Skin epidermis (tissue), 12 donors: ENCODE measurements at regions not wholly inside any gene's neighbourhood (a gene's known extent, or its start where the extent isn't known, plus 50 kb on each side); places are given as distances from the start of the nearest gene placed in this dataset.
"Not testable (repeated sequence)": the region's sequence is repeated elsewhere in the genome, so short reads cannot be mapped to it uniquely, and the experiment has no call there.

Source experiments
- H3K27ac ChIP-seq, 21 experiments: fragments of 200-600 bp; sonication (generic) in 11 of 21; one replicate each; pipeline ENCODE4 v1.5.0; 2020; ENCODE audit warnings: mild to moderate bottlenecking in 3 of 21, inconsistent platforms in 2 of 21, moderate library complexity in 2 of 21
- H3K4me3 ChIP-seq, 7 experiments: fragments of 200-600 bp; sonication (generic) in 2 of 7; one replicate each; pipeline ENCODE4 v1.5.0; 2020; ENCODE audit warnings: inconsistent platforms in 2 of 7, mild to moderate bottlenecking in 2 of 7, moderate library complexity in 1 of 7

DNA sequence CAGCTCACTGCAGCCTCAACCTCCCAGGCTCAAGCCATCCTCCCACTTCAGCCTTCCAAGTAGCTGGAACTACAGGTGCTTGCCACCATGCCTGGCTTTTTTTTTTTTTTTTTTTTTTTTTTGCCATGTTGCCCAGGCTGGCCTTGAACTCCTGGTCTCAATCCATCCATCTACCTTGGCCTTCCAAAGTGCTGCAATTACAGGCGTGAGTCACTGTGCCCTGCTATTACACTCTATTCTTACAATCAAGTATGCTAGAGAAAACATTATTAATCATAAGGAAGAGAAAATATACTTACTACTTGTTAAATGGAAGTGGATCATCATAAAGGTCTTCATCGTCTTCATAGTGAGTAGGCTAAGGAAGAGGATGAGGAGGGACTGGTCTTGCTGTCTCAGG is 93.3 kb upstream of the DOCK9 start:
- H3K27ac ChIP-seq = no peak overlapping the region
- no peak overlapping the region for H3K4me3 ChIP-seq

DNA sequence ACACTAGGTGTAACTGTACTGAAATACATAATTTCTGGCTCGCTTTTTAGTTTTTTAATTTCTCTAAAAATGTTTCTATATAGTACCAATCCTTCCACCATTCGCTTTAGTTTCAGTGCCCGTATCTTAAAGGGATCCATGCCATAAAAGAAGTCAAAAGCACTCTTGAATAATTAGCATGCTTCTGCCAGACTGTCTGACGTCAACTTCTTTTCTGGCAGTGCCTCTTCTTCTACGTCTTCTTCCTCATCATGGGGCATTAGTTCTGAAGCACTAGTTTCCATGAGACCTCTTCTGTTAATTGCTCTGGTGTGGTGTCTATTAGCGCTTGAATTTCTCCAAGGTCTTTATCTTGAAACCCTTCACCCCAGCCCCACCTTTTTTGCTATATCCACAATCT is 93.8 kb upstream of the DOCK9 start:
- Histone ChIP-seq H3K27ac (no peak overlapping the region), H3K4me3 (no peak overlapping the region)

DNA sequence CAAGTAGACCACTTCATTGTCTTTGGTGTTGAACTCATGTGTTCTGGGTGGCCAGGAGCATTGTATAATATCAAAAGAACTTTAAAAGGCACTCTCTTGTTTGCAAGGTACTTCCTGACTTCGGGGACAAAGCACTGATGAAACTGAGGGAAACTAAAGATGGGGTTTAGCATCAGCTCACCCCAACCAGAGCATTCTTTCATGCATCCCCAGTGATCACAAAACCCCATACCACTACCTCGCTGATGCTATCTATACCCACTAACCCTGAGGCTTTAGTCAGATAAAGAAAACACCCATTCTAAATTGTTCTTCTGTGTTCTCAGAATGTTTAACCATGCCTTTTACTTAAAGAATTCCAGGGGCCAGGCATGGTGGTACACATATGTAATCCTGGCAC is 94.5 kb upstream of the DOCK9 start:
- no peak overlapping the region for H3K4me3 ChIP-seq
- no peak overlapping the region for H3K27ac ChIP-seq

DNA sequence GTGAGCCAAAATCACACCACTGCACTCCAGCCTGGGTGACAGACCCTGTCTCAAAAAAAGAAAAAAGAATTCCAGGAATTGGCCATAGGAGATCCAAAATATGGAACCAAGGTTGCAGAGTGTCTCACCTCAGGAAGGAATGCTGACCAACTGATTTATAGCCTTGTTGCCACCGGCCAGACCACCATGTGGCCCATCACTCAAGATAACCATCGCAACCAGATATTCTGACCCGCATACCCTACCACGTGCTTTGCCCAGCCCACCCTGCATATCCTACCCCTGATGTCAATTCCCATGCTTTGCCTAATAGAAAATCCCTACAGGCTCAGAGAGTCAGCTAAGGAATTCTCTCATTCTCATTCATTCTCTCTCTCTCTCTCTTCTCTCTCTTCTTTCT is 95.1 kb upstream of the DOCK9 start:
- Histone ChIP-seq H3K4me3 (no peak overlapping the region), H3K27ac (no peak overlapping the region)

DNA sequence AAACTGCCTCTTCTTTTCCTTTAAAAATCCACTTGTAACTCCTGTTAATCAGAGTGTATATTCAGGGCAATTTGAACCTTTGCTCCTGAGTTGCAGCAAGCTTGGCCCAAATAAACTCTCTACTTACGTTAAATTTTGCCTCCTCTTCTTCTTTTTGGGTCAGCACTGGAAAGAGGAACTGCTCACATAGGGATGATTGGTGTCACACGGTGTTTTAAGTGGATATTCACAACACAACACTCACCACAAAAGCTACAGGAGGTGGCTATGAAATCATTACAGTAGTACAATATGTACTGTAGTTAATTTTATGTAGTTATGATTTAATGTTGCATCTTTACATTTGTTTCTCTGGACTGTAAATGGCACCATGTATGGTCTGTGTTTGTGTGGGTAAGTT is 96.8 kb upstream of the DOCK9 start:
- Histone ChIP-seq H3K4me3 (no peak overlapping the region), H3K27ac (no peak overlapping the region)

DNA sequence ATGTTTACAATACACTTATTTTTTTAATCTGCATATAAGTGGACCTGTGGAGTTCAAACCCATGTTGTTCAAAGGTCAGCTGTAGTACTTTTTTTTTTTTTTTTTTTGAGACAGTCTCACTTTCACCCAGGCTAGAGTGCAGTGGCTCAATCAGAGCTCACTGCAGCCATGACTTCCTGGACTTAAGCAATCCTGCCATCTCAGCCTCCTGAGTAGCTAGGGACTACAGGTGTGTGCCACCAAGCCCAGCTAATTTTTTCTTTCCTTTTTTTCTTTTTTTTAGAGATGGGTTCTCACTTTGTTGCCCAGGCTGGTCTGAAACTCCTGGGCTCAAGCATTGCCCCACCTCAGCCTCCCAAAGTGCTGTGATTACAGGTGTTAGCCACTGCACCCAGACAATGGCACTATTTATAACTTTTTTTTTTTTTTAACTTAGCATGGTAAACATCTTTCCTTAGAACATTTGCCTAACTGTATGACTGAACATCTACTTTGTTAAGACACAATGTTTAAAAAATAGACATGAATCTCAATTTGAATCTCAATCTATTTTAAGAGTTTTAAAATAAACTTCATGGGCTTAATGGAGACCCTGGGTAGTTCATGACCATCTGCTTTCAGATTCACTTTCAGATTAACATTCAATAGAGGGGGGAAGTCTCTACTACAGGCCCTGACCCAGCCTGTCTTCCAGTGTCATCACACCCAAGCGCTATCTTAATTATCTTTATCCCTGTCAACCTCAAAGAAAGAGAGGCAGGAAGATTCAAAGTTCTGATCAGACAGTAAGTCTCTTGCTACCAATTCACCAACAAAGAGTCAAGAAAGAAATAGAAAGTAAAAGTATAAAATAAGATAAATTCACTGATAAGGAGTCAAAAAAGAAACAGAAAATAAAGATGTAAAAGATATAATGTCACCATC is 97.7 kb upstream of the DOCK9 start:
- H3K4me3 ChIP-seq = no peak overlapping the region
- H3K27ac ChIP-seq = peak overlapping the region in 1 of 21 experiments; percentile 67

DNA sequence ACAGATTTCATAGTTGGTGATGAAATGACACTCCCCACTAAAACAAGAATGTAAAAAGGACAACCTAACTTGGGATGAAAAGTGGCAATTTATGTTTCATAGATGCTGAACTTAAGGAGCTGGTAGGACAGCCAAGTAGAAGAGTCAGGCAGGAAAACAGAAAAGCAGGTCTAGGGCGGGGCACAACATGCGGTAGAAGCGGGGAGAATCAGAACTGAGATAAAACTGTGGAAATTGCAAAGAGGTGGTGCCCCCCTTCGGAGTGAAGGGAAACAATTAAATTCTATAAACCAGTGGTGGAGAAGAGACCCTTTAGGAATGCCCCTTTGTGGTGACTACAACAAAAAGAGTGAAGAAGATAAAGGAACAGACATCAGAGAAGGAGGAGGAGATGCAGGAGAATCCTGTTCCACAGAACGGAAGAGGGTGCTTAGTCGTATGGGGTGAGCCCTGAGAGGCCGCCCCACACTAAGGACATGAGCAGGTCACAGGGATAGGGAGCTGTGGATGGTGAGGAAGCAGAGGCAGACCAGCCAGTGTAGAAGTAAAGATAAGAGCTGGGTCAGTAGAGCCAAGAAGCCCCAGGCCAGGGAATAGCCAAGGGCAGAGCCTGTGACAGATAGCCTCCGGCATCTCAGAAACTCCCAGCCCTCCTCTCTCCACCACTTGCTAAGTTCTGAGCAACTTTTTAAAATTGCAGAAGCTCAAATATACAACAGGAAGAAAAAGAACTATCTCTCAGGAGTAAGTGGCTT is 100.3 kb upstream of the DOCK9 start:
- Histone ChIP-seq H3K4me3 (no peak overlapping the region), H3K27ac (no peak overlapping the region)

DNA sequence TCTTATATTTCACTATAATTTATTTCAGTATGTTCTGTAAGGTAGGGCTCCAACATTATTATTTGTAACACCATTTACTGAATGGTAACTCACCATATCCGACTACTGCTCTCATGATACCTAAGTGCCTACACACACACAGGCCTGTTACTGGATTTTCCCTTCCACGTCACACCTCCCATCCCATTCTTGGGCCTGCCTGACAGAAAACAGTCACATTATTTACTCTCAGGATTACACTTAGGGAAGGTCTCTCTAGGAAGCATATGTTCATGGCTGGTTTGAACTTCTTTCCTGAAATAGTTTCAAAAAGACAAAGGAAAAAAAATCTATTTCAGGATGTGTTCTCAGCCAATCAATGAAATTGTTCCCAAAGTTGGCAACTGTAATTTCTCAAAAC is 102.3 kb upstream of the DOCK9 start:
- H3K4me3 ChIP-seq = no peak overlapping the region
- H3K27ac ChIP-seq = no peak overlapping the region

DNA sequence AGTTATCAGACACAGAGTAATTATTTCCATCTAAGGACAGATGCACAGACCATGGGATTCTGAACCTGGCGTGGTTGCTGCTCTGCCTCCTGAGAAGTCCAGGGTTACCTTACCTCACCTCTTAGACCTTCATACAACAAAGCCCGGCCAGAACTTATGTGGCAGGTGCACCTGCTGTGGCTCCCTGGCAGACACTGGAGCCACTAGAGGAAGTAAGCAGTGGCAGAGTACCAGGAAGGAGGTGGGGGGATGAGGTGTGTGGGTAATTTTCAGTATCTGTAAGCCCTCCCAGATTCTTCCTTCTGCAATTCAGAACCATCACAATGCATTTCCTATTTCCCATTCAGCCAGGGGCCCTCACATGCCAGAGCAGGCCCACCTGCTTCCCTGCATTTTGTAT is 106.1 kb upstream of the DOCK9 start:
- H3K27ac ChIP-seq = peak overlapping the region in 4 of 21 experiments; percentile 16 to 97 (median 25)
- peak overlapping the region in 2 of 7 experiments; percentile 75 to 89 for H3K4me3 ChIP-seq

DNA sequence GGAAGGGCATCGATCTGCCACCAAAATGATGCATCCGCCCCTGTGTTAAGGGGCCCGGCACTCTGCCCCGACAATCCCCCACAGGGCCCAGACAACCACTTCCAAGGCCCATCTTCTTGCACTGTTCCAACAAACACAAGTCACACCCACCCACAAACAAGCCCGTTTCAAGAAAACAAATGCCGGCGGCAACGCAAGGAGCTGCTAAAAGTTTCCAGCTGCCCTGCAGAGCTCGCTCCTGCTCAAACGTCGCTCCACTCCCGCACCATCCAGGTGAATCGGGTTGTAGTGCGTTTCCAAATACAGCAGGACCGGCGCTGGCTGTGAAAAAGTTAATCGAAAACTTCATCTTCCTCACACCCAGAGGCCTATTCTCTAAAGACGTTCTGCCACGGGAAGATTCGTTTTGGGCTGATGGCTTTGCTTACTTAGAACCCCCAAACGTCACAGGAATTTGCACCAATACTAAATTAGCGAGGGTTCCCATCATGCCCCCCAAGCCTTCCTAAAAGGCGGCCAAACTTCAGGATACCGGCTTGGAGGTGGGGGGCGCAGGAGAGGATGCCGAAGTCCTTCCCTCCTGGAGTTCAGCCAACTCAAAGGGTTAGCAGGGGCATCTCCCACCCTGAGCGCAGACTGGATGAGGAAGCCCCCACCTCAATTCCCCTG is 107.4 kb upstream of the DOCK9 start:
- peak overlapping the region; percentile 67 to 89 (median 72) for H3K4me3 ChIP-seq
- peak overlapping the region in 18 of 21 experiments; percentile 51 to 97 (median 84) for H3K27ac ChIP-seq

DNA sequence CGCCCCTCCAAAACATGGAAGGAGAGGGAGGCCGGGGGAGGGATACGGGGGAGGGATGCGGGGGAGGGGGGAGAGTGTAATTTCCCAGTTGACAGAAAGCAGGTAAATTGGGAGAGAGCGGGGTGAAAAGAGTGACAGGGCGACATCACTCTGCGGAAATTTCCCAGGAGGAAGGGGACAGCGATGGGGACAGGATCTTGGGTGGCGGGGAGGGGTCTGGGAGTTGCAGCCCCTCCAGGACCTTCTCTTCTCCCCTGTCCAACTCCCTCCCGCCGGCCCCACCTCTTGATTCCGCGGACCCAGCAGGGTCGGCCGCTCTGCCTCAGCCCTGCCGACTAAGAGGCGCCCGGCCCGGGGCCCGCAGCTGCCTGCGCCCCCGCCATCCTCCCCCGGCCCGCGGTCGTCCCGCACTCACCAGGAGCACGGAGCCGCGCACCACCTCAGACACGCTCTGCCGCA is 108.0 kb upstream of the DOCK9 start:
- Histone ChIP-seq H3K27ac (peak overlapping the region; percentile 25 to 97 (median 82)), H3K4me3 (peak overlapping the region; percentile 67 to 89 (median 72))

DNA sequence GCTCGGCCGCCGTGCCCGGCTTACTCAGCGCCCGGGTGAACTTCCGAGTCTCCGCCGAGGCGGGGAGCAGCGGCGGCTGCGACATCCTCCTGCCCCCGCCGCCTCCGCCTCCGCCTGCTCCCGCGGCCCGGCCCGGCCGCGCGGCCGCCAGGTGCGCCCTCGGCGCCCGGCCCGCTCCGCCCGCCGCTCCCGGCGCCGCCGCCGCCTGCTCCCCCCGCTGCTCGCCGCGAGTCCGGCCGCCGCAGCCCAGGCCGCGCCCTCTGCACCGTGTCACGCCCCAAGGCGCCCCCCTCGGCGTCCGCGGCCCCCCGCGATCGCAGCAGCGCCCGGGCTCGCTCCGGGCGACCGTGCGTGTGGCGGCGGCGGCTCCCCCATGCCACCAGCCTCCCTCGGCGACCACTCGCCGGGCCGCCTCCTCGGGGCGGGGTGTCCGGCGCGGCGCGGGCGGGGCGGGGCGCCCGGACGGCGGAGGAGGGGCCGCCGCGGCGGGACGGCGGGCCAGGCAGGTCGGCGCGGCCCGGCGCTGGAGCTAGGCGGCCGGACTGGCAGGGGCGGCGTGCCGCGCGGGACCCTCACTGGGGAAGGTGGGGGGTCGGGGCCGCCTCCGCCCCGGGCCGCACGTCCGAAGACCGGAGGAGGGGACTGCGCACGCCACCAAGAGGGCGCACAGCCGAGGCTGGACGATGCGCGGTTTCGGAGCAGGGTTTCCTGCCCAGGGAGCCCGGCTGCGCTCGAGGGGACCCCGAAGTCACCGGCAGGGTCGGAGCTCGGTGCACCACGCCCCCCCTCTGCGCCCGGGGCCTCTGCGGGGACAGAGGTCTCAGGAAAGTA is 108.6 kb upstream of the DOCK9 start:
- peak overlapping the region; percentile 67 to 89 (median 72) for H3K4me3 ChIP-seq
- peak overlapping the region; percentile 84 to 97 (median 94) for H3K27ac ChIP-seq

DNA sequence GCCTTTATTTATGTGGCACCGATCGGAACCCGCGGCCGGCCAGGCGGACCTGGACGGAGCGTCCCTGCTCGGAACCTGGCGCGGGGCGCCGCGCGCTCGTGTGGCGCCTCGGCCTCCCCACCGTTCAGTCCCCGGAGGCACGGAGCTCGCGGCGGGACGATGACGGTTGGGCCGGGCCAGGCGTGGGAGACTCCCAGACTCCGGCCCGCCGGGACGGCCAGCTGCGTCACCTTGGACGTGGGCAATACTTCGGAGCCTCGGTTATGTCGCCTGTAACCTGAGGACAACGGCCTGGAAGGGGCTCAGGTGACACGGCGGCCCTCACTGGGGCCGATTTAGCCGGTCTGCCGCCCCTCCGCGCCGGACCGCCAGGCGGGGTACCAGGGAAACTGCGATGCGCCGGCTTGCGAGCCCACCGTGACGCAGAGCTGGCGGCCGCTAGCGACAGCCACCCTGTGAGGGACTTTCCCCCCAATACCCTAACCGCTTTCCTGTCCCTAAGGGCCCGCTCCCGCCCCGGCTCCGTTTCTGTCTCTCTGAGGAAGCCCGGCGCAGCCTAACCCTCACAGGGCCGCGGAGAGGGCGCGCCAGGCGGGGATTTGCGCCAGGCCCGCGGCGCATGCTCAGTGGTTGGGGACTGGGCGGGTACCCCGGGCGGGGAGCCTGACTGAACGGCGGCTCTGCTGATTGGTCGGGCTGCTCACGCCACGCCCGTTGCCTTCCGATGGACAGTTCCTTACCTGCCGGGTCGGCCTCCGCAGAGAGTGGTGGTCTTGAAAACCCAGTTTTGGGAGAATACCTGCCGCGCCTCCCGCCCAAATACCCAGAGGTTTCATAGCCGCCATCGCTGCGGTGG is 109.5 kb upstream of the DOCK9 start:
- Histone ChIP-seq H3K4me3 (peak overlapping the region; percentile 57 to 89 (median 72)), H3K27ac (peak overlapping the region; percentile 84 to 97 (median 94))

DNA sequence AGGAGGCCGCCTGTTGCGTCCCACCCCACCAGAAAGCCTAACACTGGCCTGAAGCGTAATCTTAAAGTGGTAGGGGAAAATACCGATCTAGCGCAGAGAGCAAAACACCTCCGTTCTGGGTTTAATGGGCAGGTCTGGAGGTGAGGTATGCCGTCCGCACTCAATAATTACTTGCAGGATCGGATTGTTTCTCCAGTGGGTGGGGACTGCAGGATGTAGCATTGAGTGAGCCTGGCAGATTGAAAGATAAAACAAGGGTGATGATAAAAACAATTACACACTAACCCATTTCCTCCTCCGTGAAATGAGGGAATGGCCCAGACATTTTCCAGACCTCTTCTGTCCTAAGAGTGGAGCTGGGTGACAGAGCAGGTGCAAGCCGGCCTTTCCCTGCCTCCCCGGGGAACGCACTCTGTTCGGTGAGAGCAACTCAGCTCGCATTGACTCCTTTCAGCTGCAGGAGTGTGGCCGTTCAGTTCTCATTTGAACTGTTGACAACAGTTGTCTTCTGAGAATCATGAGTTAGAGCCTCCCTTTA is 110.2 kb upstream of the DOCK9 start:
- Histone ChIP-seq H3K4me3 (peak overlapping the region; percentile 57 to 89 (median 72)), H3K27ac (peak overlapping the region in 18 of 21 experiments; percentile 80 to 97 (median 94))

DNA sequence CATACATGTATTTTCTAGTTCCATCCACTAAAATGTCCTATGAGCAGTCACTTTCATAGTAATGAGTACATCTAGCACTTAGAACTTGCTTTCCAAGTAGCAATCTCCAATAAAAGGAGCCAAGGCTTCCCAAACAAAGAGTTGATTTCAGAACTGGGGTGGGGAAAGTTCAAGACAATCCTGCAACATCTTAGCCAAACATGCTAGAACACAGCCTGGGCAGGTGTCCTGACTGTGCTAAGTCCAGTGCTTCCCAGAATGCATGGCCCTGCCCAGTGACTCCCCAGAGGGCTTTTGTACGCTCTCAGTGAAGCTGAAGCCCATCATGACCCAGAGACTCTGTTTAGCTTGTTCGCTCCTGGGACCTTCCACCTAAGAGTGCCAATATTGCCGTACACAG is 106.7 kb upstream of the UBAC2 start:
- no peak overlapping the region for H3K27ac ChIP-seq
- H3K4me3 ChIP-seq = no peak overlapping the region

DNA sequence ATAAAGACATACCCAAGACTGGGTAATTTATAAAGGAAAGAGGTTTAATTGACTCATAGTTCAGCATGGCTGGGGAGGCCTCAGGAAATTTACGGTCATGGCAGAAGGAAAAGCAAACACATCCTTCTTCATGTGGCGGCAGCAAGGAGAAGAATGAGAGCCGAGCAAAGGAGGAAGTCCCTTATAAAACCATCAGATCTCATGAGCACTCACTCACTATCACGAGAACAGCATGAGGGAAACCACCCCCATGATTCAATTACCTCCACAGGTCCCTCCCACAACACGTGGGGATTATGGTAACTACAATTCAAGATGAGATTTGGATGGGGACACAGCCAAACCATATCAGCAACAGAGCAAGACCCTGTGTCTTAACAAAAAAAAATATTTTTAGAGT is 98.8 kb upstream of the UBAC2 start:
- not testable (repeated sequence) for H3K4me3 ChIP-seq, H3K27ac ChIP-seq

DNA sequence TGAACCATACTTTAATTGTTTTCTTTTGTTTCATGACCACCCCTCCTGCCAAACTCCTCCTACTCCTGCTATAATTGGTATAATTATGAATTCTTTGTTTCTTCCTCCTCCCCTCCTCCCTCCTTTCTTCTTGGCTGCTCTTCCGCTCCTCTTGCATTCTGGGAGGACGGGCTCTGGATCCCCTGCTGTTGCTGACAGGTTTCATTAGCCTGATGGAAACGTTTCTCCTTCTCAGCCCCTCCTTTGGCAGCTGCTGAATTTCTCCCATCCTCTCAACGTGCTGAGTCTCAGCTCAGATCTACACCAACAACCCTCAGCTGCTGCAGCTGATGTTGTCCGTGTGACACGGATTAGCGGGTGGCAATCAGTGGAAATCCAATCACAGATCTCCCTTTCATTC is 97.1 kb upstream of the UBAC2 start:
- Histone ChIP-seq H3K27ac (no peak overlapping the region), H3K4me3 (peak overlapping the region in 1 of 7 experiments; percentile 0)

DNA sequence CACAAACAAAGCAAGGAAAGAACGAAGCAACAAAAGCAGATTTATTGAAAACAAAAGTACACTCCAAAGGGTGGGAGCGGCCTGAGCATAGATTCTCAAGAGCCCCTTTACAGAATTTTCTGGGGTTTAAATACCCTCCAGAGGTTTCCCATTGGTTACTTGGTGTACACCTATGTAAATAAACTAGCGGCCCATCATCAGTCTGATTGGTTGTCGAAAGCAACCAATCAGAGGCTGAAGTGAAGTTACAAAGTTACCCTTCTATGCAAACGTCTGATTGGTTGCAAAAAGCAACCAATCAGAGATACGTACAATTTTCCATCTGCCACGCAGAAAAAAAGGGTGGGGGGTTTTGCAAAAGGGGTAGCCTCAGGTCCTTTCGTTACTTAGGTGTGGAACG is 96.3 kb upstream of the UBAC2 start:
- Histone ChIP-seq H3K27ac (no peak overlapping the region), H3K4me3 (no peak overlapping the region)
